ENCODE measurements at regions not wholly inside any gene's neighbourhood (a gene's known extent, or its start where the extent isn't known, plus 50 kb on each side); places are given as distances from the start of the nearest gene placed in this dataset.

DNA sequence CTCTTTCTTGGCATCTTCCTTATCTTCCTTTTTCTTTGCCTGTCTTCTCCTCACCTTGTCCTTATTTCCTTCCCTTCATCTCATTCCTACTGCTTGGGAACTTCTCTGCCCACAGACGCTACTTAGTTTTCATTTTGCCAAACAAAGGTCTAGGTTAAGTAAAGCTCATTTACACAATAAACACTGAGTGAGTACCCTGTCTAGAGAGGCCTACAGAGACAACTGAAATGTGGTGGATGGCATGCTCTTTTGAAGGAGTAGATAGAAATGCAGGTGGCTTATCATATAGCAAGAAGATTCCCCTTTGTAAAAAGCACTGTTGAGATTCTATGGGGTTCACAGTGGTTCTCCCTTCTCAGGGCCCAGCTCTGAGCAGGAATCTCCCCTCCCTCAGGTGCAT is 319.0 kb downstream of the CNTN3 start:
- Mint-ChIP-seq H3K4me3 (no peak overlapping the region), H3K27me3 (ENCODE audit: low read depth) (no peaks in the 10 kb centered on the region), H3K36me3 (no peaks in the 10 kb centered on the region), H3K4me1 (peaks cover 29% of the 10 kb centered on the region), H3K9me3 (peaks cover 8% of the 10 kb centered on the region), H3K27ac (no peak overlapping the region)
- ChIA-PET CTCF (no interaction called here), POLR2A (no interaction called here)
- peak; percentile 76 for ATAC-seq
- DNase-seq (ENCODE audit: low spot score), result no peak
- TF ChIP-seq, protein P1, sequence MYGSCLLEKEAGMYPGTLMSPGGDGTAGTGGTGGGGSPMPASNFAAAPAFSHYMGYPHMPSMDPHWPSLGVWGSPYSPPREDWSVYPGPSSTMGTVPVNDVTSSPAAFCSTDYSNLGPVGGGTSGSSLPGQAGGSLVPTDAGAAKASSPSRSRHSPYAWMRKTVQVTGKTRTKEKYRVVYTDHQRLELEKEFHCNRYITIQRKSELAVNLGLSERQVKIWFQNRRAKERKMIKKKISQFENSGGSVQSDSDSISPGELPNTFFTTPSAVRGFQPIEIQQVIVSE (CRISPR knock-in tag; IDR thresholded peaks at IDR 0.05; ENCODE audit: borderline replicate concordance), result no peak
- TF ChIP-seq, protein P2, sequence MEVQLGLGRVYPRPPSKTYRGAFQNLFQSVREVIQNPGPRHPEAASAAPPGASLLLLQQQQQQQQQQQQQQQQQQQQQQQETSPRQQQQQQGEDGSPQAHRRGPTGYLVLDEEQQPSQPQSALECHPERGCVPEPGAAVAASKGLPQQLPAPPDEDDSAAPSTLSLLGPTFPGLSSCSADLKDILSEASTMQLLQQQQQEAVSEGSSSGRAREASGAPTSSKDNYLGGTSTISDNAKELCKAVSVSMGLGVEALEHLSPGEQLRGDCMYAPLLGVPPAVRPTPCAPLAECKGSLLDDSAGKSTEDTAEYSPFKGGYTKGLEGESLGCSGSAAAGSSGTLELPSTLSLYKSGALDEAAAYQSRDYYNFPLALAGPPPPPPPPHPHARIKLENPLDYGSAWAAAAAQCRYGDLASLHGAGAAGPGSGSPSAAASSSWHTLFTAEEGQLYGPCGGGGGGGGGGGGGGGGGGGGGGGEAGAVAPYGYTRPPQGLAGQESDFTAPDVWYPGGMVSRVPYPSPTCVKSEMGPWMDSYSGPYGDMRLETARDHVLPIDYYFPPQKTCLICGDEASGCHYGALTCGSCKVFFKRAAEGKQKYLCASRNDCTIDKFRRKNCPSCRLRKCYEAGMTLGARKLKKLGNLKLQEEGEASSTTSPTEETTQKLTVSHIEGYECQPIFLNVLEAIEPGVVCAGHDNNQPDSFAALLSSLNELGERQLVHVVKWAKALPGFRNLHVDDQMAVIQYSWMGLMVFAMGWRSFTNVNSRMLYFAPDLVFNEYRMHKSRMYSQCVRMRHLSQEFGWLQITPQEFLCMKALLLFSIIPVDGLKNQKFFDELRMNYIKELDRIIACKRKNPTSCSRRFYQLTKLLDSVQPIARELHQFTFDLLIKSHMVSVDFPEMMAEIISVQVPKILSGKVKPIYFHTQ (CRISPR knock-in tag; IDR thresholded peaks at IDR 0.05), result no peak
- TF ChIP-seq CBFB (CRISPR knock-in tag; IDR thresholded peaks at IDR 0.05; ENCODE audit: low read depth), result no peak
- TF ChIP-seq IRF2 (CRISPR knock-in tag; IDR thresholded peaks at IDR 0.05; ENCODE audit: borderline replicate concordance, low read depth), result no peak
- TF ChIP-seq MXD4 (CRISPR knock-in tag; IDR thresholded peaks at IDR 0.05; ENCODE audit: borderline replicate concordance), result no peak
- no peak for TF ChIP-seq ZBTB21 (CRISPR knock-in tag; IDR thresholded peaks at IDR 0.05; ENCODE audit: borderline replicate concordance)
- TF ChIP-seq, protein P3, sequence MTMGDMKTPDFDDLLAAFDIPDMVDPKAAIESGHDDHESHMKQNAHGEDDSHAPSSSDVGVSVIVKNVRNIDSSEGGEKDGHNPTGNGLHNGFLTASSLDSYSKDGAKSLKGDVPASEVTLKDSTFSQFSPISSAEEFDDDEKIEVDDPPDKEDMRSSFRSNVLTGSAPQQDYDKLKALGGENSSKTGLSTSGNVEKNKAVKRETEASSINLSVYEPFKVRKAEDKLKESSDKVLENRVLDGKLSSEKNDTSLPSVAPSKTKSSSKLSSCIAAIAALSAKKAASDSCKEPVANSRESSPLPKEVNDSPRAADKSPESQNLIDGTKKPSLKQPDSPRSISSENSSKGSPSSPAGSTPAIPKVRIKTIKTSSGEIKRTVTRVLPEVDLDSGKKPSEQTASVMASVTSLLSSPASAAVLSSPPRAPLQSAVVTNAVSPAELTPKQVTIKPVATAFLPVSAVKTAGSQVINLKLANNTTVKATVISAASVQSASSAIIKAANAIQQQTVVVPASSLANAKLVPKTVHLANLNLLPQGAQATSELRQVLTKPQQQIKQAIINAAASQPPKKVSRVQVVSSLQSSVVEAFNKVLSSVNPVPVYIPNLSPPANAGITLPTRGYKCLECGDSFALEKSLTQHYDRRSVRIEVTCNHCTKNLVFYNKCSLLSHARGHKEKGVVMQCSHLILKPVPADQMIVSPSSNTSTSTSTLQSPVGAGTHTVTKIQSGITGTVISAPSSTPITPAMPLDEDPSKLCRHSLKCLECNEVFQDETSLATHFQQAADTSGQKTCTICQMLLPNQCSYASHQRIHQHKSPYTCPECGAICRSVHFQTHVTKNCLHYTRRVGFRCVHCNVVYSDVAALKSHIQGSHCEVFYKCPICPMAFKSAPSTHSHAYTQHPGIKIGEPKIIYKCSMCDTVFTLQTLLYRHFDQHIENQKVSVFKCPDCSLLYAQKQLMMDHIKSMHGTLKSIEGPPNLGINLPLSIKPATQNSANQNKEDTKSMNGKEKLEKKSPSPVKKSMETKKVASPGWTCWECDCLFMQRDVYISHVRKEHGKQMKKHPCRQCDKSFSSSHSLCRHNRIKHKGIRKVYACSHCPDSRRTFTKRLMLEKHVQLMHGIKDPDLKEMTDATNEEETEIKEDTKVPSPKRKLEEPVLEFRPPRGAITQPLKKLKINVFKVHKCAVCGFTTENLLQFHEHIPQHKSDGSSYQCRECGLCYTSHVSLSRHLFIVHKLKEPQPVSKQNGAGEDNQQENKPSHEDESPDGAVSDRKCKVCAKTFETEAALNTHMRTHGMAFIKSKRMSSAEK (CRISPR knock-in tag; IDR thresholded peaks at IDR 0.05; ENCODE audit: borderline replicate concordance), result no peak
- TF ChIP-seq, protein P4, sequence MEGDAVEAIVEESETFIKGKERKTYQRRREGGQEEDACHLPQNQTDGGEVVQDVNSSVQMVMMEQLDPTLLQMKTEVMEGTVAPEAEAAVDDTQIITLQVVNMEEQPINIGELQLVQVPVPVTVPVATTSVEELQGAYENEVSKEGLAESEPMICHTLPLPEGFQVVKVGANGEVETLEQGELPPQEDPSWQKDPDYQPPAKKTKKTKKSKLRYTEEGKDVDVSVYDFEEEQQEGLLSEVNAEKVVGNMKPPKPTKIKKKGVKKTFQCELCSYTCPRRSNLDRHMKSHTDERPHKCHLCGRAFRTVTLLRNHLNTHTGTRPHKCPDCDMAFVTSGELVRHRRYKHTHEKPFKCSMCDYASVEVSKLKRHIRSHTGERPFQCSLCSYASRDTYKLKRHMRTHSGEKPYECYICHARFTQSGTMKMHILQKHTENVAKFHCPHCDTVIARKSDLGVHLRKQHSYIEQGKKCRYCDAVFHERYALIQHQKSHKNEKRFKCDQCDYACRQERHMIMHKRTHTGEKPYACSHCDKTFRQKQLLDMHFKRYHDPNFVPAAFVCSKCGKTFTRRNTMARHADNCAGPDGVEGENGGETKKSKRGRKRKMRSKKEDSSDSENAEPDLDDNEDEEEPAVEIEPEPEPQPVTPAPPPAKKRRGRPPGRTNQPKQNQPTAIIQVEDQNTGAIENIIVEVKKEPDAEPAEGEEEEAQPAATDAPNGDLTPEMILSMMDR (IDR thresholded peaks at IDR 0.05), result no peak
- TF ChIP-seq ZNF121 (CRISPR knock-in tag; IDR thresholded peaks at IDR 0.05), result no peak
- no peak for TF ChIP-seq KAT7 (CRISPR knock-in tag; IDR thresholded peaks at IDR 0.05; ENCODE audit: borderline replicate concordance)
- no peak for TF ChIP-seq ESRRA (CRISPR knock-in tag; IDR thresholded peaks at IDR 0.05; ENCODE audit: borderline replicate concordance)
- no peak for TF ChIP-seq ZNF416 (CRISPR knock-in tag; IDR thresholded peaks at IDR 0.05)
- TF ChIP-seq RORB (CRISPR knock-in tag; IDR thresholded peaks at IDR 0.05), result no peak
- TF ChIP-seq, protein P5, sequence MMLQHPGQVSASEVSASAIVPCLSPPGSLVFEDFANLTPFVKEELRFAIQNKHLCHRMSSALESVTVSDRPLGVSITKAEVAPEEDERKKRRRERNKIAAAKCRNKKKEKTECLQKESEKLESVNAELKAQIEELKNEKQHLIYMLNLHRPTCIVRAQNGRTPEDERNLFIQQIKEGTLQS (CRISPR knock-in tag; conservative IDR thresholded peaks at IDR 0.05), result no peak
- no peak for TF ChIP-seq ZNF232 (CRISPR knock-in tag; IDR thresholded peaks at IDR 0.05)
- no peak for TF ChIP-seq EMX1 (CRISPR knock-in tag; IDR thresholded peaks at IDR 0.05)
- TF ChIP-seq TEAD1 (CRISPR knock-in tag; IDR thresholded peaks at IDR 0.05), result no peak
- no peak for TF ChIP-seq RELA (CRISPR knock-in tag; IDR thresholded peaks at IDR 0.05; ENCODE audit: borderline replicate concordance)
- TF ChIP-seq, protein P6, sequence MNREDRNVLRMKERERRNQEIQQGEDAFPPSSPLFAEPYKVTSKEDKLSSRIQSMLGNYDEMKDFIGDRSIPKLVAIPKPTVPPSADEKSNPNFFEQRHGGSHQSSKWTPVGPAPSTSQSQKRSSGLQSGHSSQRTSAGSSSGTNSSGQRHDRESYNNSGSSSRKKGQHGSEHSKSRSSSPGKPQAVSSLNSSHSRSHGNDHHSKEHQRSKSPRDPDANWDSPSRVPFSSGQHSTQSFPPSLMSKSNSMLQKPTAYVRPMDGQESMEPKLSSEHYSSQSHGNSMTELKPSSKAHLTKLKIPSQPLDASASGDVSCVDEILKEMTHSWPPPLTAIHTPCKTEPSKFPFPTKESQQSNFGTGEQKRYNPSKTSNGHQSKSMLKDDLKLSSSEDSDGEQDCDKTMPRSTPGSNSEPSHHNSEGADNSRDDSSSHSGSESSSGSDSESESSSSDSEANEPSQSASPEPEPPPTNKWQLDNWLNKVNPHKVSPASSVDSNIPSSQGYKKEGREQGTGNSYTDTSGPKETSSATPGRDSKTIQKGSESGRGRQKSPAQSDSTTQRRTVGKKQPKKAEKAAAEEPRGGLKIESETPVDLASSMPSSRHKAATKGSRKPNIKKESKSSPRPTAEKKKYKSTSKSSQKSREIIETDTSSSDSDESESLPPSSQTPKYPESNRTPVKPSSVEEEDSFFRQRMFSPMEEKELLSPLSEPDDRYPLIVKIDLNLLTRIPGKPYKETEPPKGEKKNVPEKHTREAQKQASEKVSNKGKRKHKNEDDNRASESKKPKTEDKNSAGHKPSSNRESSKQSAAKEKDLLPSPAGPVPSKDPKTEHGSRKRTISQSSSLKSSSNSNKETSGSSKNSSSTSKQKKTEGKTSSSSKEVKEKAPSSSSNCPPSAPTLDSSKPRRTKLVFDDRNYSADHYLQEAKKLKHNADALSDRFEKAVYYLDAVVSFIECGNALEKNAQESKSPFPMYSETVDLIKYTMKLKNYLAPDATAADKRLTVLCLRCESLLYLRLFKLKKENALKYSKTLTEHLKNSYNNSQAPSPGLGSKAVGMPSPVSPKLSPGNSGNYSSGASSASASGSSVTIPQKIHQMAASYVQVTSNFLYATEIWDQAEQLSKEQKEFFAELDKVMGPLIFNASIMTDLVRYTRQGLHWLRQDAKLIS (CRISPR knock-in tag; IDR thresholded peaks at IDR 0.05; ENCODE audit: borderline replicate concordance), result no peak
- no peak for TF ChIP-seq NR1H2 (CRISPR knock-in tag; IDR thresholded peaks at IDR 0.05)
